Limb (tissue), 2 donors: ENCODE measurements at regions not wholly inside any gene's neighbourhood (a gene's known extent, or its start where the extent isn't known, plus 50 kb on each side); places are given as distances from the start of the nearest gene placed in this dataset.

Experiments used
- DNase-seq, 2 donors: peaks; one replicate each; pipeline ENCODE4 v3.0.0-alpha.2; 2016; ENCODE audit errors: extremely low spot score in 2 of 2

DNA sequence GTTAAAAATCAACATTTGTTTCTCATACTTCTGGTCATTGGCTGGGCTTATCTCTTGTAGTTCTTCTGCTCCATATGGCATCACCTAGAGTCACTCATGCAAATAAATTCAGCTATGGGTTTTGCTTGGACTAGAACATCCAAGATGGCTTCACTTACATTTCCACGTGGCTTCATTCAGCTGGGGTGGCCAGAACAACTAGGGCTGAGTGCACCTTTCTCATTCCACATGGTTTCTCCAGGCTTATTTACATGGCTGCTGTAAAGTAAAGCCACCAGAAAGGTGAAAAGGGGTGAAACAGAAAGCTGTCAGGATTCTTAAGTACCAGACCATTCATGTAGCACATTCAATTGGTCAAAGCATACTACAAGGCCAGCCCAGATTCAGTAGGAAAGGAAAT, 151.1 kb upstream of the BMP2 start:
- DNase-seq: no peak

DNA sequence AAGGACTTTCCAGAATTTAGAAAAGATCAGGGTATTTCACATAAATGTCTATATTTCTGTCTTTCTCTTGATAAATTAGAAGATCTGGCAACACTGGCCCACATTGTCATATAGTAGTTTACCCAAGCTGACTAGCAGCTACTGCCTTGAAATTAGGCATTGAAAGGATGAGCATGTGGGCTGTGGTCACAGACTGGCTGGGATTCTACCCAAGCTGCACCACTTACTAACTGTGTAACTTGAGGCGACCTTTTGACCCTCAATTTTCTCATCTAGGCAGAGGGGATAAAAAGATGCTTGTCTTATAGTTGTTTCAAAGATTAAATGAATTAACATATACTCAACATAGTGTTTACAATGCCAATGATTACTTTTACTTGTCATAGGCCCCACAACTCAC, 152.7 kb upstream of the BMP2 start:
- DNase-seq: no peak

DNA sequence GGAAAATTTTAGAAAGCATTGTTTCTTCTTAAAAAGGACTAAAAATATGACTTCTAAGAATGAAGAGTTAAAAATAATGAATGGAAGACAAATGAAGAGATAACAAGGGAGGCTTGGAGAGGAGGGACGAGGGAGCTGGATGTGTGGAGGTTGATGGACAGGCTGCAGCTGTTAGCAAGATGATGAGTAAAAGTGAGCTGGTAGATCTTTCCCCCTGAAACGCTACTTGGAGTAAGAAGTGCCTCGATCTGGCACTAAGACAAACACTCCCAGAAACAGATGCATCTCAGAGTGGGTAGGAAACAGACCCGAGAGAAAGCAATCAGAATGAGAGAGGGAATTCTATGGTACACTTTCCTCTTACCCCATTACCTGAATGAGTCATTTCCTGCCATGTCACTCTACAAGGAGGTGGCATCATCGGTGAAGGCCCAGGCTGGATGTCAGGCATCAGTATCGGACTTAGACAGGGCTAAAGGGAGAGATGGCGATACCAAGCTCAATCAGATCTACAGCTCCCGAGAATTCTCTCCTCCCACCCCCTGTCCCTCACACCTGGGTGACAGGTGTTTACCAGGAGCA, 154.1 kb upstream of the BMP2 start:
- no peak for DNase-seq

DNA sequence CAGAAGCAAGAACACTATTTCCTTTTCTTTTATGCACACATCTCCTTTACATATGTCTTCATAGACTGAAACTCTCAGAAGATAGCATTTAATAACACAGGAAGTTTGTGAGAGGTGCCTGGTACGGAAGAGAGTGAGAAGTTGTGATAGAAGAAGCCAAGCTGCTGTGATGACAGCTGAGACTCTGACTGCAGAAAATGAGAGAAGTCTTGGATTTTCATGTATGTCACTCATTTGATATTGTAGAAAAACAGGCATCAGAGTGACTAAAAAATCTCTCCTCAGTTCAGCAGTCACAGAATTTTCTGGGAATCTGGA, 154.9 kb upstream of the BMP2 start:
- DNase-seq: no peak

DNA sequence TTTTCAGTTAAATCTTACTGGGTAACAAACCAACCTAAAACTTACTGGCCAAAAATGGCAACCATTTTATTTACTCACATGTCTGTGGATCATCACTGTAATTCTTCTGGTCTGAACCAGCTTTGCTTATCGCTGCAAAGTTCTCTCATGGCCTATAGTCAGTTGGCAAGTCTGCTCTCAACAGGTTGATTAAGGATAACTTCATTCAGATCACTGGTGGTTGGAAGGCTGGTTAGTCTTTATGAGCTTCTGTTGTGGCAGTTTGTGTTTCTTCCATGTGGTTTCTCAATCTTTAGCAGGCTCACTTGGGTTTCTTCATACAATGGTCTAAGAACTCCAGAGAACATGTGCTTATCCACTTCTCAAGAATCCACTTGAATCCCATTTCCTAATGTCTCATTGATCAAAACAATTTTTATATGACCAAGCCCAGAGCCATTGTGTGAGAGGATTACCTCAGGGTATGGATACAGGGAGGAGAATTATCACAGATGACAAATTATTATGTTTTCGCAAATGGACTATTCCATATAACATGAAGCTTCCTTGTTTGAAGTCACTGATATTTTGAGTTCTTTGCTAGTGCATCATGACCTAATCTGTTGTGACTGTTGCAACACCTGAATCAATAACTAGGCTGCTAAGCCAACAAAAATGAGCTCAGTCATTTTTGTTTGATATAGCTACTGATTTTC, 155.4 kb upstream of the BMP2 start:
- DNase-seq: no peak

DNA sequence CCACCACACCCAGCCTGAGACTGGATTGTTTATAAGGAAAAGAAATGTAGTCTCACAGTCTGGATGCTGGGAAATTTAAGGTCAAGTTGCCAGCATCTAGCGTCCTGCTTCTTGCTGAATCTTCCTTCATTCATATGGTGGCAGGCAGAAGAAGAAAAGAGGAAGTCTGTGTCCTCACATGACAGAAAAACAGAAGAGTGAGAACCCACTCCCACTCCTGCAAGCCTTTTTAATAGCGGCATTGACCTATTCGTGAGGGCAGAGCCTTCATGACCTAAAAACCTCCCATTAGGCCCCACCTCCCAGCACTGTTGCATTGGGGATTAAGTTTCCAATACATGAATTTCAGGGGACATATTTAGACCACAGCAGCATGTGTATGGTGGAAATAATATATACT, 160.8 kb upstream of the BMP2 start:
- DNase-seq: no peak

DNA sequence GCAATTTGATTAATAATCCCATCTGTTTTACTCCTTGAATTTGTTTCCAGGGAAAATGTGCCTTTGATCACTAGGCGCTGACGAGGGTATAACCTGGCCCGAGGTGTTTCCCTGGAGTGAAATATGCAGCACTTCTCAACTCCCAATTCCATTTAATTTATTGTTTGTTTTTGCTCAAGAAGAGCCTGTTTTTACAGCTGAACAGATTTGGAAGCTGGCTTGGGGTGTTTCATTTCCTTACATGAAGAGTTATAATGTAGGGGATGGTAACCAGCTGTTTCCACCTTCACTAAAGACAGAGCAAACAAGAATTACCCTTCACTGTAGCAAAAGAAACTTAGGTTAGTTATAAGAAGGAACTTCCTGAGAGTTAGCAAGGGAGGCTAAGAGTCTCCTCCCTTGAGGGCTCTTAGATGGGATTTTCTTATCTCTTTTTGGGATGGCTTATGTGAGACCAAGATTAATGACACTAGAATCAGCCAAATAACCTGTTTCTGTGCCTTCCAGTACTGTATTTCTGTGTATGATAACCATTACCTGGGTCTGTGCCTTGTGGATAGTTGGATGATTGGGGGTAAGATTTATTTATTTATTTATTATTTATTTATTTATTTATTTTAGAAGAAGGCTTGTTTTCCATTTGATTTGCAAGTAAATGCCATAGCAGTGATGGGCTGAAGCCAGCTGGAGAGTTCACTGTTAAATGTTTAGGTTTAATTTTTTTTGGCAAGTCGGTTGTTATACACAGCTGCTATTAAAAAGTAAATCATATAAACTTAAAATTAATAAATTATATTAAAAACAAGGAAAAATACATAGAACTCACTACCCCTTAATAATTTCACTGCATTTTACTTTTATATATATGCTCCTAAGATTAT, 162.2 kb upstream of the BMP2 start:
- no peak for DNase-seq

DNA sequence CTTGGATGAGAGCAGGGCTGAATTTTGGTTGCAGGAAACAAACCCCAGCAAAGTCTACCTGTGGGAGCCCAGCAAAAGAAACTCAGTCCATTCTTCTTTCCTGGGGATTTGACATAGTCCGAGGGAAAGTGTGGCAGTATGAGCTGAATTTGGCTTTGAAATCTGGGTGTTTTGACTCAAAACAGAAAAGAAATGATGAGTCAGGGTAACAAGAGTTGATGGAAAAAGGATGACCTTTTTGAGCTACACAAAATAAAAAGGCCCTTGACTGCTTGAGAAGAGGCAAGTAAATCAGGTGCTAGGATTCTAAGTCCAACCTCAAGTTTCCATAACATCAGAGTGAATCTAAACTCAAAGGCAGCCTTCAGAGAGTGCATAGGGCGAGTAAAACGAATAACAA, 163.3 kb upstream of the BMP2 start:
- DNase-seq: no peak

DNA sequence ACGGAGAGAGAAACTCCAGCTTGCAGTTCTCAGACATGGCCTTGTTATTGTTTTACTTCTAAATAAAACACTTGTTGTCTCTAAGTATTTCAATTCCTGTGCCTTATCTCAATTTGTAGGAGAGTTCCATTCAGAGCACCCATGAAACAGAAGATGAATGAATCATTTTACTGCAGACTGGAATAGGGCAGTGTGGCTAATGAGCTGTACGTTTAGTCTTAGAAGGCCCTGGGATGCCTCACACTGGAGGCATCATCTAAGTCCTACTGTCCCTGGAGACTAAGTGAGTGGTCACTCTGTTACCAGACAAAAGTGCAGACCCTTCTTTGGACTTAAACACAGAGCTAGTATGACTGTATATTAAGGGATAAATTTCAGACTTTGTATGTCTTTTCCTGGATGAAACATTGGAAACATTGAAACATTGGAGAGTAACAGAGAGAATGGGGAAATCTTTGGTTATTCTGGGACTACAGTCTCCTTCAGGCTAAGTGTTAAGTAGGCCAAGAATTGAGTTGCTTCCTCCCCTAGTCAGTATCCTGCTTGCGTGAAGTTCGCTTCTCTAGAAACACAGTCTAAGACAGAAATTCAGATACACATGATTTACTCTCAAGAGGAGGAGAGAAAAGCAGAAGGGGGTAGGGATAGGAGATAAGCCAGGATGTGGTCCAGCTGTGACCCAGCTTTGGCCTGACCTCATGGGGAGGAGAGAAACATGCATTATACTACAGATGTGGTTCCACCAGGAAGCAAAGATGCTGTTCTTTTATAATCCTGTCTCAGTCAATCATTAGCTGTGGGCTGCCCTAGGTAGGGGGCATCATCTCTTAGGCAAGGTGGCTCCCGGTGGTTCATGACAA, 167.4 kb upstream of the BMP2 start:
- DNase-seq: no peak

DNA sequence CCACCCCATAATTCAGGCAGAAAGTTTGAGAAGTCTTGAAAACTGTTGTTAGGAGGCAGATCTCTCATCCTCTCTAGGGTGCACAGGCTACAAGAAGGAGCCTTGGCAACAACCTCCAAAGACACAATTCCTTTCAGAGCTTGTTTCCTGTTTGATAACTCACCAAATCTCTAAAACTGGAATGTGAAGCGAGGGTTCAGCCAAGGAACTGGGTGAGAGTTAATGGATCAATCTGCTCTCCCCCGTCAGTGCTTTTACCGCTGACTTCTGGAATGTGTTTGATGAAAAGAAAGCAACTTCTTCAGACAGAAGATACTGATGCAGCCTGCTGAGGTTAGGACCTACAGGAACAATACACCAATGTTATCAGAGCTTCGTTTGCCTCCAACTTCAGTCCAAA, 171.8 kb upstream of the BMP2 start:
- DNase-seq: no peak

DNA sequence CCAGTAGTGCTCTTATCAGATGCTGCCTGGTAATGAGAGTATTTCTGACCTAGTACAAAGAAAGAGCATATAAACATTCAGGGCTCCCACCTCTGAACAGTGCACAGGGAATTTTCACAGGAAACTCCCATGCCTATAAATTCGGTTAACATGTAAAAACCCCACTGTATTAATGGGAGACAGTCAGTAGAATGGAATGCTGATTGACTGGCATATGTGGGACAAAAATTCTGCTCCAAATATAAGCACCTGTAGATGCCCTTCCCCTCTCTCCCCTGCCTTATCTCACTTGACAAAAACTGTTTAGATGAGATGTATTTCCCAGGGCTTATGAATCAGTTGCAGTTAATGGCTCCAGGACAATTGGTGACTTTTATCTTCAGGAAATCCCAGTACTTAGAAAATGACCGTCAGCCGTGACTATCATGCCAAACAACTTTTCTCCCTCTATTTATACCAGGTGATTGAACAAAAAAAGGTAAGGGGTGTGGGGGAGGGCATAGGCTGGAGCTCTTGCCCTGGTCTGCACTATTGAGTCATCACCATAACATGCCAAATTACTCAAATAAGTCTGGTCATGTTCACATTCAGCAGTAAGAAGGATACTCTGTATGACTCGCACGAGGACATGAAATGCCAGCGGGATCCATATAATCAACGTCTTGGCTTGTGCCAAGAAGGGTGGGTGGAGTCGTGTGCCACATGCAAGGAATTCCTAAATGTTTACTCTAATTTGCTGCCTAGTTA, 176.4 kb upstream of the BMP2 start:
- DNase-seq: no peak

DNA sequence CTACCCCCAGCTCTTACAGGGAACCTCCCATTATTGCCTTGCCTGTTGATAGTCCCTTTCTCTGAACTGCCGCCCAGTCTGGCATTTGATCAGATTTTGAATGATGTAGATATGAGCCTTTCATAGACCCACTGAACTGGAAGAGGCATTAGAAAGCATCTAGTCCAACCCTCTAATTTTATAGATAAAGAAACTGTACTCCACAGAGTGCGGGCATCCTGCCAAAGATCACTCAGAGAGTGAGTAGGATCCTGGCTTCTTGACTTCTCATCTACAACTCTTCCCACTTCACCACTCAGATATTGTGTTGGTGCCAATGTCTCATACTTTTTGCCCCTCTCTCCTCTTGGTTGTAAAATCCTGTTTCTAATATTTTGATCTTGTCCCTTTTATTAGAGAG, 179.2 kb upstream of the BMP2 start:
- no peak for DNase-seq

DNA sequence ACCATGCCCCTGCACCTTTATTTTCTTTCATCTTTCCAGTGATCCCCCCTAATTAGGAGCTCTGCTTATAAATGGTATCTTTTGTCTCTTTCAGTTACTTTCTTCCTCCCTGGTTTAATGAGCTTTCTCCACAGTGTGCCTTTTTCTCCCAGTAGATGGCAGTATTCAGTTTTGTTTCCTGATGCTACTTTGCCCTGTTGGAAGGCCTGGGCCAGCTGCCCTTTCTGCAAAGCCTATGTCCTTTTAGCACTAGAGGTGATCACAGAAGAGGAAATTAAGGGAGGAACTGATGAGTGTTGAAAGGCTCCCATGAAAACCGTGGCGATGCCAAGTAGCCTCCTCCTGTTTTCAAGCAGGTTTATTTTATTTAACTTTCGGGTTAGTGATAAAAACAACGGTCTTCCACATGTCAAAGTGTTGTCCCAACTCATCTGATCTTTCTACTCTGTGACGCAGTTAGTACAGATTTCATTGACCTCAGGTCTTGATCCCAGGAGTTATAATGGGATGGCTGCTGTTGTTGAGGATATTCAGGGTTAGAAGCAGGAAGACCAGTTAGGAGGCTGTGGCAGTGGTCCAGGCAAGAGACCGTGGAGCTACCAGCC, 184.2 kb upstream of the BMP2 start:
- no peak for DNase-seq

DNA sequence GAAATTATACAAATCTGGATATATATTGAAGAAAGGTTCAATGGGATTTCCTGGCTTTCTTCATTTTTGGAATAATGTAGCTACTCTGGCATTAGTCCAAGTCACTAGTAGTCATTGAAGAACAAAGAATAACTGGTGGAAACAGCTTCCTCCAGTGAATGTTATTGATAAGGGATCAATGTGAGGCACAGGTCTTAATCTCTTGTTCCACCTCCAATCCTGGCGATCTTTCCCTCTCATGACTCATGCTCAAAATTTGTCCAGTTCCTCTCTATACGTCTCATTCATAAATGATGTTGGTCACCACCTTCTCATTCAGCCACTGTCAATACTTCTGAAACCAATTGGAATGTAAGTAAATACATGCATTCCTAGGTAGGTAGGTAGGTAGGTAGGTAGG, 185.0 kb upstream of the BMP2 start:
- DNase-seq: no peak

DNA sequence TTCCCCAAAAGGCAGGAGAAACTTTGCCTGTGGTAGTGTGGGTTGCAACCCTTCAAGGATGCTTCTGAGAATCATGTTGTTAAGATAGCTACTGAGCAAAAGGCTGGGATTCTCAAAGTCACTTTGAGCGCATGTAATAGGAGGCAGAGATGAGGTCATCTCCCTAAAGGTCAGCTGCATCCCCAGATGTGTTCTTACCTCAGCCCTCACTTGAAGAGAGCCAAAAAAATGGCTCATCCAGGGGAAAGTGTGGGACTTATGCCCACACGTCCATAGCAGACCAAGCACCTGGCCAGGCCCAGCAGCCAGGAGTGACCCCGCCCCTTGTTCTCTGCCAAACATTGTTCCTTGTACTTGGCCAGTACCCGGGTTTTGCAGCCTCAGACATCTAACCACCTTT, 187.0 kb upstream of the BMP2 start:
- DNase-seq: no peak

DNA sequence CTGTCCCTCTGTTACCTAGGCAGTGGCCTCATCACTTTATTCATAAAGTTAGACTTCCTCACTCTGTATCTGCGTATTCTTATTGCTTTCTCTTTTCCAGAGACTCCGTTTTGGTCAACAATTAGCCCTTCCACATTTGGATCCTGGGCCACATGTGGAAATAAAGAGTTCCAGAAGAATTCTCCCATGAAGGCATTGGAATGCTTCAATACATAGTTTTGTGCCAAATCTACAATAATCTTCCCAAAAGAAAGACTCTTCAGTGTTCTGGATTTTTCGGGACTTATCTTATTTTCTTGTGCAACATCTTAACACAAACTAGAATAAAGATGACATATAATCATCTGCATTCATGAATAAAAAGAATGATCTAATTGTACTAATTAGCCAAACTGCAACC, 187.7 kb upstream of the BMP2 start:
- no peak for DNase-seq

DNA sequence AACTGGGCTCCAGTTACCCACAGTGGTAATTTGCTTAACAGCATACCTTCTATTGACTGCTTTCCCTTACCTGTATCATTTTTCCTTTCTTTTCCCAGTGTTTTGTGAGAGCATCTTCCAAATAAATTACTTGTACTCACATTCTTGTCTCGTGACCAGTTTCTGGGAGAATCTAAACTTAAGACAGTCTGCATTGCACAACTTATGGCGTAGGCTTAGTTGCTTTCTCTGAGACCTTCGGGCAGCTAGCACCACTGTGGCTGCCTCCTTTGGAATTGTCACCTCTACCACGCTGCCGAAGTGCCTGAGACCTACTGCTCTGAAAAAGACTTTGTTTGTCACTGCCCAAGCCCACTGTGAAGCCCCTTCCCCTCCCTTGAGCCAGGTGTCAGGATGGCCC, 188.1 kb upstream of the BMP2 start:
- no peak for DNase-seq

DNA sequence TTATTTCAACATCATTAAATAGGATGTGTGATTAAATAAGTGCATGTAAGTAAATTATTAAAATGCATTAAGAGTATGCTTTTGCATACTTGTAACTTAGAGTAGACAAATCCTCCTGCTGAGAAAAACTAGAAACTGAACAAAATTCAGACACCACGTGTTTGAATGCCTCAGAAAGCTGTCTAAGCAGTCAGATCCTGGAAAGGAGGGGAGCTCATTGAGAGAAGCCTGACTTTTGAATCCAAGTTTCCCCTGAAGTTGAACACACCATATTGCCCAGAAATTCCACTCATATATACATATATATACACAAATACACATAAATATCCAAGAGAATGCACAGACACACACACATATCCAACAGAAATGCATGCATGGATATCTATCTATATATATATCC, 190.0 kb upstream of the BMP2 start:
- DNase-seq: no peak

DNA sequence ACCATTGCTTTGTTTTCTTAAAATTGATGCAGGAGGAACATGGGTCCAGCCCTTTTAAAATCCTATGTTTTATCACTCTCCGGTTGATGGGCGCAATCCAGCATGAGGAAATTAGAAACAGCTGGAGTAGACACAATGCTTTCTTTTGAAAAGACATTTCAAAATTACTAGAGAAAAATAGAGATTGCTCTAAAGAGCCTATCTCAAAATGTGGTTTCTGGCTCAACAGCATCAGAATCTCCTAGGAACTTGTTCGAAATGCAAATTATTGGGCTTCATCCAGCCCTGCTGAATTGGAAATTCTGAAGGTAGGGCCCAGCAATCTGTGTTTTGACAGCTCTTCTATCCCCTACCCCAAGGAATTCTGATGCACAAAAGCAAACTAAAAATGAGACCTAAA, 190.8 kb upstream of the BMP2 start:
- DNase-seq: peak in 1 of 2 donors; percentile 21

DNA sequence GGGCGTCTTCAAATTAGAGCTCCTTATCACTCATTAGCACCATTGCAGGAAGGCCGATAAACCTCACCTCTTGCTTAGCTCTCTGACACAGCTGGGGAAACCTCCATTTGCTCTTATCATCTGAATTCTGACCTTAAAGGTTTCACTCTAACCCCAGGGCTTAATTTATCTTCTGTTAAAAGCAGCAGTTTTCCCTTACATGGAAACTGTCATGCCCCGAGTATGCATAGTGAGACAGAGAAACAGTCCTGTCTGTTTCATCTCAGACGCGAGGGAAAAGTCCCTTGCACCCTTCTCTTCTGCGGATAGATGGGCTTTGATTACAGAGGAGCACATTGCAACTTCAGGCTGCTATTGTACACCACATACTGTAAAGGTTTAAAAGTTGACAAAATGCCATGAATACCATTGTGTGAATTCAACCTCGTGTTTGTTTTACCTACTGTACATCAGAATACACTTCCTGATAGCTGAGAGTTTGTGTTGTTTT, 191.5 kb upstream of the BMP2 start:
- no peak for DNase-seq

DNA sequence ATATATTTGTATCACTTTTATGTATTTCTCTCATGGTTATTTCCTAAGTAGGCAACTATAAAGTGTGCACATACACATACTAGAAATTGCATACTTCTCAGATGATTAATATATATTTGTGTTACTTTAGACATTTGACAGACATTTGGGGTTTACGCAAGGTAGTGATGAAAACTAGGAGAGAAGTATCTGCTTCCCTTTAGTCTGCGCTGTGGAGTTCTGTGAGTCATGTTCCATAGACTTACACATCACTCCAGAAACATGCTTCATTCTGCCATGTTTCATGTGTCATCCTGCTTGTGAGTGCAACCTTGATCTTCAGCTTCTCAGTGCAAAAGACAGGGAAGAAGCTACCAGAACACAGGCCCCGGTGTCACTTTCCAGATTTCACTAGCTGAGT, 200.7 kb upstream of the BMP2 start:
- no peak for DNase-seq
